ENCODE measurements at regions not wholly inside any gene's neighbourhood (a gene's known extent, or its start where the extent isn't known, plus 50 kb on each side); places are given as distances from the start of the nearest gene placed in this dataset.

GRCh38 chr5:118705959-118706667 lies 282.2 kb downstream of the DTWD2 start:
- Mint-ChIP-seq H3K4me3 (no peak overlapping the region), H3K36me3 (no peaks in the 10 kb centered on the region), H3K4me1 (no peaks in the 10 kb centered on the region), H3K27ac (no peak overlapping the region), H3K27me3 (no peaks in the 10 kb centered on the region), H3K9me3 (peaks cover 16% of the 10 kb centered on the region)
- DNase-seq: no peak
- CTCF ChIA-PET: no interaction called here

DNA sequence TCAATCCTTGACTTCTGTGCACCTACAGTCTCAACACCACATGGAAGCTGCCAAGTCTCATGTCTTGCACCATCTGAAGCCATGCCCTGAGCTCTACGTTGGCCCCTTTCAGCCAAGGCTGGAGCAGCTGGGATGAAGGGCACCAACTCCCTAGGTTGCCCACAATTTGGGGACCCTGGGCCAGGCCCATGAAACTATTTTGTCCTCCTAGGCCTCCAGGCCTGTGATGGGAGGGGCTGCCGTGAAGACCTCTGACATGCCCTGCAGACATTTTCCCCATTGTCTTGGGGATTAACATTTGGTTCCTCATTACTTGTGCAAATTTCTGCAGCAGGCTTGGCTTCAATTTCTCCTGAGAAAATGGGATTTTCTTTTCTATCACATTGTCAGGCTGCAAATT lies 285.1 kb downstream of the DTWD2 start:
- H3K36me3 Mint-ChIP-seq: no peaks in the 10 kb centered on the region
- no peak overlapping the region for H3K4me3 Mint-ChIP-seq
- no peak for DNase-seq
- no peak overlapping the region for H3K27ac Mint-ChIP-seq
- CTCF ChIA-PET: no interaction called here
- H3K27me3 Mint-ChIP-seq: no peaks in the 10 kb centered on the region
- H3K4me1 Mint-ChIP-seq: no peaks in the 10 kb centered on the region
- peaks cover 16% of the 10 kb centered on the region for H3K9me3 Mint-ChIP-seq

DNA sequence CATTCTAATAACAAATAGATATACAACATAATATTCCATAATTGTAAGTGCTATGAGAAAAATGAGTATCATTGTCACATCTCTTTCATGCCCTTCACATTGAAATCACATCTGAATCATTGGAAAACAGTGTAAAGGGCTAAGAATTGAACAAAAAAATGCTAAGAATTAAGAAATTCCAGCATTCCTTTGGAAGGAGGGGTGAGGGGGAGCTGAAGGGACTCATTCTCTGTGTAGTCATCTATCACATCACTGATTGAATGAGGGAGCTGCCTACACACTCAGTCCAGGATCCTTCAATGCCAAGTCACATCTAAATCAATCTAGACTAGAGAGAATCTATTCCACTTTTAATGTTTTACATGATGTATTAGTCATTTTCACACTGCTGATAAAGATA lies 286.6 kb downstream of the DTWD2 start:
- H3K27ac Mint-ChIP-seq: no peak overlapping the region
- H3K36me3 Mint-ChIP-seq: no peaks in the 10 kb centered on the region
- peaks cover 16% of the 10 kb centered on the region for H3K9me3 Mint-ChIP-seq
- no peak for DNase-seq
- no peaks in the 10 kb centered on the region for H3K27me3 Mint-ChIP-seq
- H3K4me3 Mint-ChIP-seq: no peak overlapping the region
- CTCF ChIA-PET: no interaction called here
- H3K4me1 Mint-ChIP-seq: no peaks in the 10 kb centered on the region

DNA sequence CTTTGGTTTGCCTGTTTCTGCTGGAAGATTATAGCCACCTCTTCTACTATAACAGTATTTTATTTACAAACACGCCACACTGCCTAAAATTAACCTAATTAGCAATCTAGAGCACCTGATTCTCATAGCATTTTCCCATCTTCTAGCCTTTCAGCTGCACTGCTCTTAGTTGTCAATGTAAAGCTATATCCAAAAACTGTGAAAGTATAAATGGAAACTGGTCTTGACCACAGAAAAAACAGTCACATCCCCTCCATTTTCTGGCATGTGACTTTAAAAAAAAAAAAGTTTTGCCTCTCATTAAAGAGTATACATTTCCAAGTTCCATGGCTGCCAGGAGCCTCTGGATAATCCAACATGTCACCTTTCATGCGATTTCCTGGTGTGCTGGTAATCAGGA lies 287.8 kb downstream of the DTWD2 start:
- Mint-ChIP-seq H3K4me1 (no peaks in the 10 kb centered on the region), H3K36me3 (no peaks in the 10 kb centered on the region), H3K27ac (no peak overlapping the region), H3K9me3 (peaks cover 16% of the 10 kb centered on the region), H3K27me3 (no peaks in the 10 kb centered on the region), H3K4me3 (no peak overlapping the region)
- CTCF ChIA-PET: no interaction called here
- DNase-seq: no peak

- Mint-ChIP-seq H3K27me3 (no peaks in the 10 kb centered on the region), H3K27ac (no peak overlapping the region), H3K4me1 (no peaks in the 10 kb centered on the region), H3K36me3 (no peaks in the 10 kb centered on the region), H3K9me3 (peaks cover 11% of the 10 kb centered on the region), H3K4me3 (no peak overlapping the region)
- no peak for DNase-seq
- CTCF ChIA-PET: no interaction called here
Measured at GRCh38 chr5:118698774-118699173, 289.6 kb downstream of the DTWD2 start.

- no peak for DNase-seq
- CTCF ChIA-PET: no interaction called here
- Mint-ChIP-seq H3K4me3 (no peak overlapping the region), H3K4me1 (no peaks in the 10 kb centered on the region), H3K27ac (no peak overlapping the region), H3K9me3 (no peaks in the 10 kb centered on the region), H3K27me3 (no peaks in the 10 kb centered on the region), H3K36me3 (no peaks in the 10 kb centered on the region)
Measured at GRCh38 chr5:118696076-118696475, 292.3 kb downstream of the DTWD2 start.

DNA sequence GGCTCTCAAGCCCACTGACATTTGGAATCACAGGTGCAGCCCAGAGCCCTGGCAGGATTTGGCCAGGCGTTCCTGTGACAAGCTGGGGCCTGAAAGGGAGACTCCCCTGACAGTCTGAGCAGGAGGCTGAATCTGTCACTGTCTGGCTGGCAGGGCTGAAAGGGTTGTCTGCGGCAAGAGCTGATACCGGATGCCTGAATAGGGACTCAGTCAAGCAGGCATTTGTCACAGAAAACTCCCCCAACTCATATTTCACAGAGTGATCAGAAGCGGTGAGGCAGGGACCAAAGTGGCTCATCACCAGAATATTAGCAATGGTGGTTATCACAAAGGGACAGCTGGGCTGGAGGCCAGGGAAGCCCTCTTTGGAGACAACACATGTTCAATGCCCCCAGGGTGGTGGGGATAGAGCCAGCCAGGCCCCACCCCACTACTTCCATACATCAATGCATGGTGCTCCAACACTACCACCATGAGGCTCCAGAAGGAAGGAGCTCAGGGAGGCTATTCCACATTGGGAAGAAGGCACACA lies 295.5 kb downstream of the DTWD2 start:
- DNase-seq: no peak
- Mint-ChIP-seq H3K4me1 (no peaks in the 10 kb centered on the region), H3K36me3 (no peaks in the 10 kb centered on the region), H3K27ac (no peak overlapping the region), H3K27me3 (no peaks in the 10 kb centered on the region), H3K9me3 (no peaks in the 10 kb centered on the region), H3K4me3 (no peak overlapping the region)
- CTCF ChIA-PET: no interaction called here

- CTCF ChIA-PET: no interaction called here
- Mint-ChIP-seq H3K27me3 (no peaks in the 10 kb centered on the region), H3K27ac (no peak overlapping the region), H3K9me3 (no peaks in the 10 kb centered on the region), H3K36me3 (no peaks in the 10 kb centered on the region), H3K4me3 (no peak overlapping the region), H3K4me1 (no peaks in the 10 kb centered on the region)
- DNase-seq: no peak
Measured at GRCh38 chr5:118687661-118688621, 300.4 kb downstream of the DTWD2 start.

GRCh38 chr5:118687100-118687499 lies 301.2 kb downstream of the DTWD2 start:
- DNase-seq: no peak
- Mint-ChIP-seq H3K4me1 (no peaks in the 10 kb centered on the region), H3K4me3 (no peak overlapping the region), H3K27me3 (no peaks in the 10 kb centered on the region), H3K36me3 (no peaks in the 10 kb centered on the region), H3K27ac (no peak overlapping the region), H3K9me3 (no peaks in the 10 kb centered on the region)
- CTCF ChIA-PET: no interaction called here

- Mint-ChIP-seq H3K27me3 (no peaks in the 10 kb centered on the region), H3K4me1 (no peaks in the 10 kb centered on the region), H3K9me3 (peaks cover 2% of the 10 kb centered on the region), H3K4me3 (no peak overlapping the region), H3K36me3 (no peaks in the 10 kb centered on the region), H3K27ac (no peak overlapping the region)
- CTCF ChIA-PET: no interaction called here
- no peak for DNase-seq
Measured at GRCh38 chr5:118681655-118682054, 306.7 kb downstream of the DTWD2 start.

- peaks cover 2% of the 10 kb centered on the region for H3K9me3 Mint-ChIP-seq
- DNase-seq: no peak
- H3K4me1 Mint-ChIP-seq: no peaks in the 10 kb centered on the region
- no peak overlapping the region for H3K27ac Mint-ChIP-seq
- no peaks in the 10 kb centered on the region for H3K36me3 Mint-ChIP-seq
- H3K4me3 Mint-ChIP-seq: no peak overlapping the region
- H3K27me3 Mint-ChIP-seq: no peaks in the 10 kb centered on the region
- CTCF ChIA-PET: no interaction called here
Measured at GRCh38 chr5:118679264-118679940, 308.9 kb downstream of the DTWD2 start.

- H3K27ac Mint-ChIP-seq: no peak overlapping the region
- H3K4me1 Mint-ChIP-seq: no peaks in the 10 kb centered on the region
- CTCF ChIA-PET: no interaction called here
- no peaks in the 10 kb centered on the region for H3K27me3 Mint-ChIP-seq
- no peak overlapping the region for H3K4me3 Mint-ChIP-seq
- no peaks in the 10 kb centered on the region for H3K36me3 Mint-ChIP-seq
- DNase-seq: no peak
- H3K9me3 Mint-ChIP-seq: peaks cover 2% of the 10 kb centered on the region
Measured at GRCh38 chr5:118678746-118679145, 309.6 kb downstream of the DTWD2 start.

DNA sequence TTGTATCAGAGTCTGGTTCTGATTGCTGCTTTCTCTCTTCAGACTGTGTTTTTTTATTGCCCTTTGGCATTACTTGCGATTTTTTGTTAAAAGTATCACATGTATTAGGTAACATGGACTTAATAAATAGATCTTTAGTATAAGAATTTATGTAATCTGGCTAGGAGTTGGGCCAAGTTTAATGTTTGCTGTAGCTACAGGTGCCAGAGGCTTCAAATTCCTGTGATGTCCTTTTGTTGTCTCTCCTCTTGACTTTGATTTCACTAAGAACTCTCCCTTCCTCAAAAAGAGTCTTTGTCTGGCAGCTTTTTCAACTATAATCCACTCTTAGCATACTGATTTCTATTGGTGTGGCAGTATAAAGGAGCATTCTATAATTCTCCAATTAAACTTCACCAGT lies 313.1 kb downstream of the DTWD2 start:
- Mint-ChIP-seq H3K4me3 (no peak overlapping the region), H3K36me3 (no peaks in the 10 kb centered on the region), H3K9me3 (peaks cover 2% of the 10 kb centered on the region), H3K27me3 (no peaks in the 10 kb centered on the region), H3K4me1 (no peaks in the 10 kb centered on the region), H3K27ac (no peak overlapping the region)
- CTCF ChIA-PET: no interaction called here
- no peak for DNase-seq

DNA sequence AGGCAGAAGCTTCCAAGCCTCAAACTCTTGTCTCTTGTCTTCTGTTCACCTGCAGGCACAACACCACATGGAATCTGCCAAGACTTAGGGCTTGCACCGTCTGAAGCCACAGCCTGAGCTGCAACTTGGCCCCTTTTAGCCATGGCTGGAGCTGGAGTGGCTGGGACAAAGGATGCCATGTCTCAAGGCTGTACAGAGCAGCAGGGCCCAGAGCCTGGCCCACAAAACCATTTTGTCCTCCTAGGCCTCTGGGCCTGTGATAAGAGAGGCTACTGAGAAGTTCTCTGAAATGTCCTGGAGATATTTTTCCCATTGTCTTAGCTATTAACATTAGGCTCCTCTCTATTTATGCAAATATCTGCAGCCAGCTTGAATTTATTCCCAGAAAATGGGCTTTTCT lies 330.8 kb downstream of the DTWD2 start:
- no peak overlapping the region for H3K27ac Mint-ChIP-seq
- CTCF ChIA-PET: no interaction called here
- no peak overlapping the region for H3K4me3 Mint-ChIP-seq
- no peaks in the 10 kb centered on the region for H3K36me3 Mint-ChIP-seq
- no peaks in the 10 kb centered on the region for H3K4me1 Mint-ChIP-seq
- no peaks in the 10 kb centered on the region for H3K27me3 Mint-ChIP-seq
- H3K9me3 Mint-ChIP-seq: peaks cover 33% of the 10 kb centered on the region
- no peak for DNase-seq

Data from activated naive CD4-positive, alpha-beta T cell treated with anti-CD3 and anti-CD28 coated beads, Interleukin-2, amount 10 ng/mL, durations not matched to agents 7 days and 5 days (primary cell).